DOHH2 (cell line): ENCODE measurements at regions not wholly inside any gene's neighbourhood (a gene's known extent, or its start where the extent isn't known, plus 50 kb on each side); places are given as distances from the start of the nearest gene placed in this dataset.

Experiments used
- H3F3A ChIP-seq: fragments of 200-600 bp; sonication (generic), shearing (Covaris generic); 2 replicates; pipeline ENCODE4 v1.6.0; 2016; ENCODE audit warnings: antibody characterized with exemption, mild to moderate bottlenecking; ENCODE audit not compliant: control insufficient read depth, insufficient read depth
- H3K27ac ChIP-seq: fragments of 200-600 bp; sonication (generic); 2 replicates; pipeline ENCODE4 v1.5.1; 2014; ENCODE audit warnings: low read depth, mild to moderate bottlenecking, low read length, moderate library complexity
- H3K27me3 ChIP-seq: fragments of 200-600 bp; sonication (generic); 2 replicates; pipeline ENCODE4 v1.6.1; 2014; ENCODE audit warnings: mild to moderate bottlenecking, low read length, mixed read lengths; ENCODE audit not compliant: control insufficient read depth
- H3K36me3 ChIP-seq: fragments of 200-600 bp; sonication (generic); 2 replicates; pipeline ENCODE4 v1.6.1; 2014; ENCODE audit warnings: mild to moderate bottlenecking, low read length, moderate library complexity, mixed read lengths; ENCODE audit not compliant: control insufficient read depth
- H3K4me1 ChIP-seq: fragments of 200-600 bp; sonication (generic); 2 replicates; pipeline ENCODE4 v1.6.1; 2014; ENCODE audit warnings: mild to moderate bottlenecking, low read length, mixed read lengths; ENCODE audit not compliant: control insufficient read depth
- H3K4me2 ChIP-seq: fragments of 200-600 bp; sonication (generic); 2 replicates; pipeline ENCODE4 v1.6.0; 2014; ENCODE audit warnings: mild to moderate bottlenecking, low read length, moderate library complexity
- H3K4me3 ChIP-seq: fragments of 200-600 bp; sonication (generic); 2 replicates; pipeline ENCODE4 v1.5.1; 2014; ENCODE audit warnings: mild to moderate bottlenecking, low read length, mixed read lengths
- H3K79me2 ChIP-seq: fragments of 200-600 bp; sonication (generic); 2 replicates; pipeline ENCODE4 v1.6.1; 2014; ENCODE audit warnings: mild to moderate bottlenecking, low read length, mixed read lengths; ENCODE audit not compliant: control insufficient read depth
- H3K9me2 ChIP-seq: fragments of 200-600 bp; sonication (generic); replicated peaks from 2 replicates; pipeline ENCODE4 v1.6.1; 2014; ENCODE audit warnings: mild to moderate bottlenecking, low read length, mixed read lengths; ENCODE audit not compliant: control insufficient read depth
- H3K9me3 ChIP-seq: fragments of 200-600 bp; sonication (generic); 2 replicates; pipeline ENCODE4 v1.6.1; 2014; ENCODE audit warnings: antibody characterized with exemption, low read length, mixed read lengths; ENCODE audit not compliant: control insufficient read depth, insufficient read depth
- H4K20me1 ChIP-seq: fragments of 200-600 bp; sonication (generic); 2 replicates; pipeline ENCODE4 v1.6.0; 2014; ENCODE audit warnings: low read depth, mild to moderate bottlenecking, antibody characterized with exemption, low read length, moderate library complexity; ENCODE audit not compliant: control insufficient read depth, insufficient read depth
- CTCF ChIP-seq: fragments of 200-600 bp; sonication (generic); IDR thresholded peaks from one replicate; pipeline ENCODE4 v1.5.1; 2014; ENCODE audit warnings: antibody characterized with exemption, mild to moderate bottlenecking, low read depth, low read length; ENCODE audit not compliant: poor library complexity, severe bottlenecking
- EZH2phosphoT487 ChIP-seq: fragments of 200-600 bp; sonication (generic); IDR thresholded peaks from 2 replicates; pipeline ENCODE4 v1.6.1; 2017; ENCODE audit warnings: borderline replicate concordance, mild to moderate bottlenecking, antibody characterized with exemption, low read length, moderate library complexity, mixed read lengths

- Histone ChIP-seq H3K9me2 (no peaks in the 10 kb centered on the region), H3K9me3 (no peaks in the 10 kb centered on the region), H3K36me3 (no peaks in the 10 kb centered on the region), H3K27me3 (no peaks in the 10 kb centered on the region), H3K4me1 (no peaks in the 10 kb centered on the region), H3F3A (no peaks in the 10 kb centered on the region), H3K4me3 (no peak overlapping the region), H4K20me1 (no peaks in the 10 kb centered on the region), H3K79me2 (no peaks in the 10 kb centered on the region), H3K4me2 (no peak overlapping the region), H3K27ac (no peak overlapping the region)
- TF ChIP-seq CTCF (no peak), EZH2phosphoT487 (no peak)
Observed at GRCh38 chr5:109947667-109948066, 257.9 kb downstream of the MAN2A1 start.

- no peaks in the 10 kb centered on the region for H3K27me3 ChIP-seq
- no peak overlapping the region for H3K4me2 ChIP-seq
- H4K20me1 ChIP-seq = no peaks in the 10 kb centered on the region
- H3K4me1 ChIP-seq = no peaks in the 10 kb centered on the region
- no peak overlapping the region for H3K27ac ChIP-seq
- H3K36me3 ChIP-seq = no peaks in the 10 kb centered on the region
- H3F3A ChIP-seq = no peaks in the 10 kb centered on the region
- no peak overlapping the region for H3K4me3 ChIP-seq
- no peaks in the 10 kb centered on the region for H3K9me2 ChIP-seq
- no peaks in the 10 kb centered on the region for H3K9me3 ChIP-seq
- TF ChIP-seq CTCF = no peak
- no peak for TF ChIP-seq EZH2phosphoT487
- H3K79me2 ChIP-seq = no peaks in the 10 kb centered on the region
Observed at GRCh38 chr5:109950634-109951033, 260.9 kb downstream of the MAN2A1 start.

GRCh38 chr5:109951348-109951747 lies 261.6 kb downstream of the MAN2A1 start:
- no peak overlapping the region for H3K4me3 ChIP-seq

More at GRCh38 chr5:109951348-109951747, 261.6 kb downstream of the MAN2A1 start:
- Histone ChIP-seq H3K36me3 (no peaks in the 10 kb centered on the region), H3K27me3 (no peaks in the 10 kb centered on the region), H3K4me1 (no peaks in the 10 kb centered on the region), H3K4me2 (no peak overlapping the region), H3K27ac (no peak overlapping the region), H3K79me2 (no peaks in the 10 kb centered on the region), H3K9me3 (no peaks in the 10 kb centered on the region), H4K20me1 (no peaks in the 10 kb centered on the region), H3F3A (no peaks in the 10 kb centered on the region), H3K9me2 (no peaks in the 10 kb centered on the region)
- TF ChIP-seq EZH2phosphoT487 = no peak
- TF ChIP-seq CTCF = no peak
